AG09319 (cell line): ENCODE measurements at regions not wholly inside any gene's neighbourhood (a gene's known extent, or its start where the extent isn't known, plus 50 kb on each side); places are given as distances from the start of the nearest gene placed in this dataset.

Source experiments
- DNase-seq: peaks from one replicate; pipeline ENCODE4 v3.0.0-alpha.2; 2010; ENCODE audit warnings: low read depth; ENCODE audit errors: extremely low read depth
- TF ChIP-seq, protein P1 (sequence below): IDR thresholded peaks from 2 replicates; pipeline ENCODE4 v1.5.1; 2011; ENCODE audit warnings: low read depth, mild to moderate bottlenecking, inconsistent platforms, low read length, moderate library complexity

DNA sequence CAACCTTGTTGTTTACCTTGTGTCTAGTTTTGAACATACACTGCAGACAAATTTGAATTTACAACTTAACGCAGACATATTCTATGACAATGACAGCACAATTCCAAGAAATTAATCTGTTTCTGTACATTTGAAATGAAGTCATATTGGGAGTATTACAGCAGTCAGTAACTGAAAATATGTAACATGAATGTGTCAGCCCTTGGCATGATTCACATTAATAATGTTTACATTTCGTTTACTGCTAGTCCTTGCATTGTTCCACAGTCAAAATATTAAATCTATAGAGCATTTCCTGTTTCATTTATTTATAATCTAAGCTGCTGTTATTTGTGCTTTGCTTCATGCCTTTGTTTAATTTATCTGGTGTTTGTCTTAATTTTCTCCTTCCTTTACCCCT, 80.4 kb downstream of the NOC3L start:
- TF ChIP-seq, protein P1, sequence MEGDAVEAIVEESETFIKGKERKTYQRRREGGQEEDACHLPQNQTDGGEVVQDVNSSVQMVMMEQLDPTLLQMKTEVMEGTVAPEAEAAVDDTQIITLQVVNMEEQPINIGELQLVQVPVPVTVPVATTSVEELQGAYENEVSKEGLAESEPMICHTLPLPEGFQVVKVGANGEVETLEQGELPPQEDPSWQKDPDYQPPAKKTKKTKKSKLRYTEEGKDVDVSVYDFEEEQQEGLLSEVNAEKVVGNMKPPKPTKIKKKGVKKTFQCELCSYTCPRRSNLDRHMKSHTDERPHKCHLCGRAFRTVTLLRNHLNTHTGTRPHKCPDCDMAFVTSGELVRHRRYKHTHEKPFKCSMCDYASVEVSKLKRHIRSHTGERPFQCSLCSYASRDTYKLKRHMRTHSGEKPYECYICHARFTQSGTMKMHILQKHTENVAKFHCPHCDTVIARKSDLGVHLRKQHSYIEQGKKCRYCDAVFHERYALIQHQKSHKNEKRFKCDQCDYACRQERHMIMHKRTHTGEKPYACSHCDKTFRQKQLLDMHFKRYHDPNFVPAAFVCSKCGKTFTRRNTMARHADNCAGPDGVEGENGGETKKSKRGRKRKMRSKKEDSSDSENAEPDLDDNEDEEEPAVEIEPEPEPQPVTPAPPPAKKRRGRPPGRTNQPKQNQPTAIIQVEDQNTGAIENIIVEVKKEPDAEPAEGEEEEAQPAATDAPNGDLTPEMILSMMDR, result no peak
- DNase-seq, result no peak
